T-helper 2 cell (primary cell): ENCODE measurements at regions not wholly inside any gene's neighbourhood (a gene's known extent, or its start where the extent isn't known, plus 50 kb on each side); places are given as distances from the start of the nearest gene placed in this dataset.
"Not testable (repeated sequence)": the region's sequence is repeated elsewhere in the genome, so short reads cannot be mapped to it uniquely, and the experiment has no call there.

ENCODE experiments used
- DNase-seq, 5 experiments: peaks; one replicate each; pipeline versions ENCODE4 v3.0.0 to v3.0.0-alpha.2; 2012 to 2022

DNA sequence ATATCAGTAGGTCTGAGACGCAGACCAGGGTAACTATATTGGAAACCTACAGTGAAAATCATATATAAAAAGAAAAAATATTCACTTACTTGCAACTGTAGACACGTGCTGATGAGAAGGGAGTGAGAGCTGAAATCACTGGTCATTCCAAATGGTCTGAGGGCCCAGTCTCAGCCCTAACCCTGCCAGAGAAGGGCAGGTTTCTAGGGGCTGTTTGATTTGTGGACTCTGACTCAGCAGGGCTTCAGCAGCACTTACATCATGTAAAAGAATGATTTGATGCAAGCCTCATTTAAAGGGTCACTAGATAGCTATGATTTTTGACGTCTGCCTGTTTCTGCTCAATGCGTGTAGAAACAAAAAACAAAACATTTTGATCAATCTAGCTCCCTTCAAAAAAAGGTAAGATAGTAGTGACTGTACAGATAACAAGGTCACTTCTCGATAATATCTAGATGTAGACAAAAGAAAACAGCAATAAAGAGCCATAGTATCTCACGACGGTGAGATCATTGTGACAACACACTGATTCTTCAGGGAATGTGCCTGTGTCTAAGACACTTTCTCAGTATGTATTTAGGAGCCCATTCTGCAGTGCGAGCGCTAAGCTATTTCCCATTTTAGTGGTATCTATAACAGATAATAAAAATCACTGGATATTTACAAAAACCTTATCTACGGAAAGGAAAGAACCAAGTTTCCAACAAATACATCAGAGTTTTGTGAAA, 307.2 kb downstream of the HIVEP2 start:
- no peak for DNase-seq

DNA sequence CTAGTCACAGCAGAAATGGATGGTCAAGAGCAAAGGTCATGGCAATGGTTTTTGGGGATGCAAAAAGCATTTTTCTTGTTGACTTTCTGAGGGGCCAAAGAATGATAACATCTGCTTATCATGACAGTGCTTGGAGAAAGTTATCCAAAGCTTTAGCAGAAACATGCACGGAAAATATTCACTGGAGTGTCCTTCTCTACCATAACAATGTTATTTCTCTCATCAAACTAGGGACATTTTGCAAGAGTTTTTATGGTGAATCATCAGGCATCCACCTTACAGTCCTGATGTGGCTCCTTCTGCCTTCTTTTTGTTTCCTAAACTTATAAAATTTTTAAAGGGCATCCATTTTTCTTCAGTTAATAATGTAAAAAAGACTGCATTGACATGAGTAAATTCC, 302.3 kb downstream of the HIVEP2 start:
- DNase-seq = no peak

- no peak for DNase-seq
Observed at GRCh38 chr6:142644866-142645265, 300.1 kb downstream of the HIVEP2 start.

- DNase-seq = no peak
Observed at GRCh38 chr6:142645663-142646062, 299.3 kb downstream of the HIVEP2 start.

DNA sequence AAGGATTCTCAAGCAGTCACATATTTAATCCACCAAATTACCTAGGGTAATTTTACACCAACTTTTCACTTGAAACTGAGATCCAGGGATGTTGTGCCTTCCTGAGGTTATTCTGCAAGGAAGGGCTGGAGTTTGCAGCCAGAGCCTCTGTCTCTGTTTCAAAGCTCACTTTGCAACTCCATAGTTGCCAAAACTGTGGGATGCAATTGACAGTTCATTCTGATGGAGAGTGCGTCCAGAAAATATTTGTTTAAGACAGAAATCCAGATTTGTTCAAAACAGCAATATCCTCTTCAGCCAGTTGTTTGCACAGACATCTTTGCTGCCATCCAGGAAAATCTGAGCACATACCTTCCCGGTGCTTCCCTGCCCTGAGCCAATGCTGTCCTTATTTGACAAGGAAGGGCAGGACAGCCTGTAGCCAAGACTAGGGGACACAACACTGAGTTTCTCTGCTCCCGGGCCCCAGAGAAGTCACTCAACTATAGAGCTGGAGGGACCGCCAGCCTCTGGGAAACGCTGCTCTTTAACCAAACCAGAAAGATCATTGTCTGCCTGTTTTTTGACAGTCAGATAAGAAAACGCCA, 297.4 kb downstream of the HIVEP2 start:
- no peak for DNase-seq

DNA sequence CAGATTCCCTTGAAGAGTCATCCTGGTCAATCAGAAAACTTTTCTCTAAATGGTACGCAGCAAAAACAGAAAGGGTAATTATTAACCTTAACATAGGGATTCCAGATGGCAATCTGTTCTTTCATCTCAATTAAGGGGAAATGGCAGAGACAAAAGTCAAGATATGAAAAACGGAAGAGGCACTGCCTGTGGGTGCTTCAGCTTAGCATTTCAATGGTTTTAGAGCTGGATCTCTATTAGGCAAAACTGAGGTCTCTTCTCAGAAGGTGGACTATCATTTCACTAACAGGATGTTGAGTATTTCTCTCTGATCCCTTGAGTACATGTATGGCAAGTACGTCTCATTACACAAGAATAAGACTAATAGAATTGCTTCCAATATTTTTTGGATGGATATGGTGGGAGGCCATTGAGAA, 296.9 kb downstream of the HIVEP2 start:
- no peak for DNase-seq

DNA sequence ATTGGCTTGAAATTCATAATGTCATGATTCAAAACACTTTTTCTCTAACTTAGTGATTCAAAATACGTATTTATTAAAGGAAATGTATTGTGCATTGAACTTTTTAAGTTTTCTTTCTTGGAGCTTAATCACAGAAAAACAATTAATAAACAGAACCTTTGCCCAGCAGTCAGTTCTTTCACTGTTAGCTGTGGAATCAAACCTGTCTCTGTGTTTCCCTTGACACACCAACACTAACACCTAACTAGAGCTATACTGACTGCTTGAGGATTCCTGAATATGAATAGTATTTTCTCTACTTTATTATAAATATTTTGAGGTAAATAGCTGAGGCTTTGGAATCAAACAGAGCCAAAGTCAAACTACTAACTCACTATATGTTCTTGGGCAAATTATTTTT, 296.4 kb downstream of the HIVEP2 start:
- DNase-seq = no peak

DNA sequence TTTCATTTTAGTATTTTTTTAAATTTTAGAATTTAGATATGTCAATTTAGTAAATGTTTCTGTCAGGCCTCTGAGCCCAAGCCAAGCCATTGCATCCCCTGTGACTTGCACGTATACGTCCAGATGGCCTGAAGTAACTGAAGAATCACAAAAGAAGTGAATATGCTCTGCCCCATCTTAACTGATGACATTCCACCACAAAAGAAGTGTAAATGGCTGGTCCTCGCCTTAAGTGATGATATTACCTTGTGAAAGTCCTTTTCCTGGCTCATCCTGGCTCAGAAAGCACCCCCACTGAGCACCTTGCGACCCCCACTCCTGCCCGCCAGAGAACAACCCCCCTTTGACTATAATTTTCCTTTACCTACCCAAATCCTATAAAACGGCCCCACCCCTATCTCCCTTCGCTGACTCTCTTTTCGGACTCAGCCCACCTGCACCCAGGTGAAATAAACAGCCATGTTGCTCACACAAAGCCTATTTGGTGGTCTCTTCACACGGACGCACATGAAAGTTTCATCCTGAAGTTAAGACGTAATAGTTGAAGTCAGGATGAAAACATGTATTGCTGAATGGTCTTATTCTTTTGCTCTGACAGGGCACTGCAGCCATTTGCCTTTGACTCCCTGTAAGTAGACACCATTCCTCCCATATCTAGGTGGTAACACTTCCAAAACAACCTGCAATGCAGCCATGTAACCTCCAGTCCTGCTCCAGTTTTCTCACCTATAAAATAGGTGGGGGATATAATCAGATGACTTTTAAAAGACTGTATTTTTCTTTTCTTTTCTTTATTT, 295.3 kb downstream of the HIVEP2 start:
- not testable (repeated sequence) for DNase-seq

DNA sequence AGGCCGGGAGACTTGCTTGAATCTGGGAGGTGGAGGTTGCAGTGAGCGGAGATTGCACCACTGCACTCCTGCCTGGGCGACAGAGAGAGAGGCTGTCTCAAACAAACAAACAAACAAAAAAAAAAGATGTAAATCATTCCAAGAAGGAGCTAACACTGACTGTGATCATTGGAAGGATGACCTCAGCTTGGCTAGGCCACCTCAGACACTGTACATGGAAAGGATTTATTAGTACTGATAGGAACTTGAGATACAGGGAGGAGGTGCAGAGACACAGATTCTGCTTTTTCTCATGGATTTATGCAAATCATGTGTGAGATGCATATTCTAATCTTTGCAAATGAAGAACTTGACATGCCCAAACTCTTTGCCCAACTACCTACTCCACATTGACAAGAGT, 293.6 kb downstream of the HIVEP2 start:
- no peak for DNase-seq

DNA sequence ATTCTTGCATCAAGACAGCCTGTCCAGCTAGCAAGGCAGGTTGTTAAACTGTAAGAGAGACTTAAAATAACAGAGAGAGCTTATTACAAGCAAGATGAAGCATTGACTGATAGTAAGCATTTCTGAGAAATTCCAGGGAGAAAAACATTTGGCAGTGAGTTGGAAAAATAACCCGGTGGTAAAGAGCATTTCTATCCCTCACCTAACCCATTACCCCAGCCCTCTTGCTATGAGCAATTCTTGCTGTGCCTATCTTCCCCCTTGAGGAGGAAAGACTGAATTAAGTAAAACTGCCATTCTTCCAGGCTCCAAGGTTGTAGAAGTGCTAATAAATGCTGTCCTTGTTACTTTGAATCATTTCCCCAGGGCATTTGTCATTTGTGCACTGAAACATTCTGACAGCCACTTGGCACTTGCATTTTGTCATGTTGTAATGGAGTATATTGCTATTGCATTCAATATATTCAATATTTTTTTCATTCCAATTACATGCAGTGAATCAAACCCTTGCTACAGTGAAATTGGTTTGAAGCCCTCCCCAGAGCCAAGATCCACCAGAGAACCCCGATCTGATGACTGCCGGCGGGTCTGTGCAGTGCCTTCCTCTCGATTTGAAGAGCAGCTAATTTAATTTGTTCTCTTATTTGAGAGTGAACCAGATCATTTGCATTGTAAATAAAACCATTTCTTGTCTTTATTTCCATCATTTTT, 291.1 kb downstream of the HIVEP2 start:
- no peak for DNase-seq

- DNase-seq = no peak
Observed at GRCh38 chr6:142659661-142660060, 285.3 kb downstream of the HIVEP2 start.

GRCh38 chr6:142665393-142665792, 279.6 kb downstream of the HIVEP2 start:
- DNase-seq = no peak

DNA sequence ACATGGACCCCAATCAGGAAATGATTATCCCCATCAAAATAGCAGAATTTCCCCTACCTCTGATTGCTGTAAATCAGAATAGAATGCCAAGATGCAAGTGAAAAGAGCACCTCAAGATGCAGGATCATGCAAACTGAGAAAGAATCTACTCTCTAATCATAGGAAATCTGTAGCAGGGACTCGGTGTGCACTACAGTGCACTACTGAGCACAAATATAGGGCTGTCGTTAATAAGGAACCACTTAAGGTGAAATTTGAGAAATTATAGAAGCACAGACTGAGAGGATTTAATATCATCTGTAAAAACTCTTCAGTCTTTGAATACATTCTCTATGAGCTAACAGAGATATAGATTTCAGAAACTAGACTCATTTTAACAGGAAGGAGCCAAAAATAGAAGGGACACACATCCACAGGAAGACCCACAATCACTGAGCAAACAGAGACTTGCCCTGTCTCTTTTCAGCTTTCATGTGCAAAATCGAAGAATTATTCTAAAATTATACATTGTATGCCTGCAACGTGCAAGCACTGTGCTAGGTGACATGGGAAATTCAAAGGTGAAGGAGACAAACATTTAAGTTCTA, 278.3 kb downstream of the HIVEP2 start:
- no peak for DNase-seq

- DNase-seq = no peak
Observed at GRCh38 chr6:142669471-142670351, 275.3 kb downstream of the HIVEP2 start.

- no peak for DNase-seq
Observed at GRCh38 chr6:142671791-142672190, 273.2 kb downstream of the HIVEP2 start.

GRCh38 chr6:142675517-142675916, 269.5 kb downstream of the HIVEP2 start:
- no peak for DNase-seq

DNA sequence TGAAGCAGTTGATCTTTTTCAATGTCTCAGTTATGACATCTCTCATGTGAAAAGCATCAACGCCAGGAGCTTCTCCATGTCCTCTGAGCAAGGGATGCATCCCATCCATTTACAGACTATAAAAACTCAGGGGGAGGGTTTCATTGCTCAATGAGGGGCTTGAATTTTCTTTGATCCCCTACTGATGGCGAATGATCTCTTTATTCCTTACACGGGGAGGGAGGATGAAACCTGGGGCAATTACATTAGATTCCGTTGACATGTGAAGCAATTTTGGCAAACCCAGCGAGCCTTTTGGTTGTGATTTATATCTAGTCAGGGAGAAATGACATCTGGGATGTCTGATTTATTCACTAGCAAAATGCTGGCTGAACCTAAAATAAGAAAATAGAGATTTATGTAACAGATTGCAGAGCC, 268.9 kb downstream of the HIVEP2 start:
- DNase-seq = no peak

- DNase-seq = no peak
Observed at GRCh38 chr6:142676647-142677192, 268.3 kb downstream of the HIVEP2 start.

- DNase-seq = no peak
Observed at GRCh38 chr6:142679907-142680700, 264.9 kb downstream of the HIVEP2 start.

DNA sequence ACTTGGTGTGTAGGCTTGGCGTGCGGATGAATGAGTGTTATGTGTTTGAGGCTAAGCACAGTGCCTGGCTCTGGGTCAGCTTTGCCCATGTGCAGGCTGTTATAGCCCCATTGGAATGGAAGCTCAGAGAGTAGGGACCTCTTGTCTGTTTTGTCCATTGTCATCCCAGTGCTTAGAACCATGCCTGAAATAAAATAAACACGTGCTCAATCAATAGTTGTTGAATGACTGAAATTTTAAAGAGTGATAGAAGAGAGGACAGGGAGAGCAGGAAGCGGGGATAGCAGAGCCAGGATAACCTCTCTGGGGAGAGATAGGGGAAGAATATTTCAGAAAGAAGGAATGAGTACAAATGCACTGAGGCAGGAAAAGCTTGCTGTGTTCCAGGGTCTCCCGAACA, 263.9 kb downstream of the HIVEP2 start:
- no peak for DNase-seq

- no peak for DNase-seq
Observed at GRCh38 chr6:142682985-142683384, 262.0 kb downstream of the HIVEP2 start.
